ENCODE measurements at regions not wholly inside any gene's neighbourhood (a gene's known extent, or its start where the extent isn't known, plus 50 kb on each side); places are given as distances from the start of the nearest gene placed in this dataset.

DNA sequence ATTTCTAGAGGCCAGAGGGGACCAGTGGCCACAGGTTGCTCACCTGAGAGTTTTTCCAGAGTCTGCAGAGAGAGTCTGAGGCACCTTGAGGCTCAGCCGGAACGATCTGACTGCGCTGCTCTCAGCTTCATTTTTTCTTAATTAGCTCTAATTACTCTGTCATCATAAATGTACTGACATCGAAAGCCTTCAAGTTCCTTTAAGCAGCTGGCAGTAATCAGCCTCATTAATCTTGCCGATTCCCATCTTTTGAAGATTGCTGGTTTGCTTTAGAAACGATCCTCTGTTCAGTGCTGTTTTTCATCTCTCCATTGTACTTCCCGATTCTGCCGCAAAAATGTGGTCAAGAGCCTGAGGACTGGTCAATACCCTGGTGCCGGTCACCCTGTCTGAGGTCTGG, 454.7 kb downstream of the TYW1 start:
- 44% methylated on average over 9 of the region's 9 CpGs for WGBS
- TF ChIP-seq POLR2A (IDR thresholded peaks at IDR 0.05) (no peak), EP300 (IDR thresholded peaks at IDR 0.05) (no peak)
- TF ChIP-seq, protein P1, sequence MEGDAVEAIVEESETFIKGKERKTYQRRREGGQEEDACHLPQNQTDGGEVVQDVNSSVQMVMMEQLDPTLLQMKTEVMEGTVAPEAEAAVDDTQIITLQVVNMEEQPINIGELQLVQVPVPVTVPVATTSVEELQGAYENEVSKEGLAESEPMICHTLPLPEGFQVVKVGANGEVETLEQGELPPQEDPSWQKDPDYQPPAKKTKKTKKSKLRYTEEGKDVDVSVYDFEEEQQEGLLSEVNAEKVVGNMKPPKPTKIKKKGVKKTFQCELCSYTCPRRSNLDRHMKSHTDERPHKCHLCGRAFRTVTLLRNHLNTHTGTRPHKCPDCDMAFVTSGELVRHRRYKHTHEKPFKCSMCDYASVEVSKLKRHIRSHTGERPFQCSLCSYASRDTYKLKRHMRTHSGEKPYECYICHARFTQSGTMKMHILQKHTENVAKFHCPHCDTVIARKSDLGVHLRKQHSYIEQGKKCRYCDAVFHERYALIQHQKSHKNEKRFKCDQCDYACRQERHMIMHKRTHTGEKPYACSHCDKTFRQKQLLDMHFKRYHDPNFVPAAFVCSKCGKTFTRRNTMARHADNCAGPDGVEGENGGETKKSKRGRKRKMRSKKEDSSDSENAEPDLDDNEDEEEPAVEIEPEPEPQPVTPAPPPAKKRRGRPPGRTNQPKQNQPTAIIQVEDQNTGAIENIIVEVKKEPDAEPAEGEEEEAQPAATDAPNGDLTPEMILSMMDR (IDR thresholded peaks at IDR 0.05) = no peak
- no peaks in the 10 kb centered on the region for H3K4me1 ChIP-seq

DNA sequence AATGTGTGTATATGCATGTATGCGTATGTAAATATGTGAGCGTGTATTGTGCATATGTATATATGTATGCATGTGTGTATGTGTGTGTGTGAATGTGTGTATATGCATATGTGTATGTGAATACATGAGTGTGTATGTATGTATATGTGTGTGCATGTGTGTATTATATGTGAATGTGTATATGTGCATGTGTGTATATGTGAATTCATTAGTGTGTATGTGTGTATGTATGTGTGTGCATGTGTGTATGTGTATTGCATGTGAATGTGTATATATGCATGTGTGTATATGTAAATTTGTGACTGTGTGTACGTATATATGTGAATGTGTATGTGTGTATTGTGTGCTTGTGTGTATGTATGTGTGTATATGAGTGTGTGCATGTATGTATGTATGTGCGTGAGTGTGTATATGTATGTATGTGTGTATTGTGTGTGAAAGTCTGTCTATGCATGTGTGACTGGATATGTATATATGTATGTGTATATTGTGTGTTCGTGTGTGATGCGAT, 455.9 kb downstream of the TYW1 start:
- H3K4me1 ChIP-seq = no peaks in the 10 kb centered on the region
- H3K36me3 ChIP-seq = no peaks in the 10 kb centered on the region
- no peak overlapping the region for H3K4me3 ChIP-seq
- H3K27ac ChIP-seq = no peak overlapping the region
- DNase-seq (ENCODE audit: low spot score in 2 of 2) = no peak
- no peaks in the 10 kb centered on the region for H3K9me3 ChIP-seq
- WGBS = 97% methylated on average over 6 of the region's 6 CpGs
- TF ChIP-seq POLR2A (IDR thresholded peaks at IDR 0.05) (no peak), EP300 (IDR thresholded peaks at IDR 0.05) (no peak), POLR2AphosphoS5 (IDR thresholded peaks at IDR 0.05) (no peak)
- TF ChIP-seq, protein P1 (IDR thresholded peaks at IDR 0.05) = no peak
- H3K27me3 ChIP-seq = peaks cover 8% of the 10 kb centered on the region

More for the DNA sequence above, 454.7 kb downstream of the TYW1 start:
- H3K36me3 ChIP-seq = no peaks in the 10 kb centered on the region
- no peak overlapping the region for H3K4me3 ChIP-seq
- DNase-seq (ENCODE audit: low spot score in 2 of 2) = no peak
- H3K9me3 ChIP-seq = no peaks in the 10 kb centered on the region
- no peak overlapping the region for H3K27ac ChIP-seq
- H3K27me3 ChIP-seq = peaks cover 6% of the 10 kb centered on the region

DNA sequence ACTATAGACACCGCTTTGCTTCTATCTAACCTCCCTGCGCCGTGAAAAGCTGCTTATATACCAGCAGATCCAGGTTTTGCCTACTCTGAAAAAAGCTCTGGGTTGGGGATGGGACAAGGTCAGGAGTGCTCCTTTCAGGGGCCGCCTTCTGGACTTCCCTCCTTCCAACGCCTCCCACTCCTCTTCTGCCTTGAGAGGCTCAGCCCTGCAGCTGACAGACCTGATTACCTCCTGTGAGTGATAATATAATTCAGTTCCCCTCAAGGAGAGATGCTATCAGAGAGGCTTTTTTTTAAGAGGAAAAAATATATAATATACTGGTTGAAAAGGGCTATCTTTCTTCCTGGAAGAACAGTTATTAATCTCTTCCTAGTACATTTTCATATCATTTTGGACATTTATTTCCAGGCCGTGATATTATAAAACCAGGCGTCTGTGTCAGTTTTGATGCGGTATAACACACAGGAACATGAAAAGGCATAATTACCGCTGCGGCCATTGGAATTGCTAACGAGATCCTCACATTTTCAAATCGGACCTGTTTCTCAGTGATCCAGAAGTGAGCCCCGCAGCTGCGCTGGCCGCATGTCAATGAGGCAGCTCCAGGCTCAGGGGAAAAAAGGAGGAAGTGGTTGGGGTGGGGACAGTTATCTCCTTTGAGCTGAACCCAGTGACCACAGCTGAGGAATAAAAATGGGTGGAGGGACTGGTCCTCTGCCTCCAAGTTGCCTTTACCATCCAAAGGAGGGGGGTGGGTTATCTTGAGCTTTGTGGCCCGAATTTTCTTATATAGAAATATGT, 457.1 kb downstream of the TYW1 start:
- 49% methylated on average over 16 of the region's 16 CpGs for WGBS
- no peak overlapping the region for H3K4me3 ChIP-seq

DNA sequence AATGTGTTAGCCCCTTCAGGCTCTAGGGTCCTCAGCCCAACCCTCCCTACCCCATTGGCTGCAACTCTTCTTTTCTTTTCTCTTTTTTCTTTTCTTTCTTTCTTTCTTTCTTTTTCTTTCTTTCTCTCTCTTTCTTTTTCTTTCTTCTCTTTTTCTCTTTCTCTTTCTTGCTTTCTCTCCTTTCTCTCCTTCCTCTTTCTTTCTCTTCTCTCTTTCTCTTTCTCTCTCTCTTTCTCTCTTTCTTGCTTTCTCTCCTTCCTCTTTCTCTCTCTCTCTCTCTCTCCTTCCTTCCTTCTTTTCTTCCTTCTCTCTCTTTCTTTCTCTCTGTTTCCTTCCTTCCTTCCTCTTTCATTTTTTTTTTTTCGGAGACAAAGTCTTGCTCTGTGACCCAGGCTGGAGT, 458.9 kb downstream of the TYW1 start:
- DNase-seq (ENCODE audit: low spot score in 2 of 2) = no peak
- Histone ChIP-seq H3K4me1 (no peaks in the 10 kb centered on the region), H3K9me3 (no peaks in the 10 kb centered on the region), H3K27ac (no peak overlapping the region), H3K36me3 (no peaks in the 10 kb centered on the region), H3K27me3 (peaks cover 8% of the 10 kb centered on the region), H3K4me3 (no peak overlapping the region)
- TF ChIP-seq EP300 (IDR thresholded peaks at IDR 0.05) (no peak), POLR2AphosphoS5 (IDR thresholded peaks at IDR 0.05) (no peak), POLR2A (IDR thresholded peaks at IDR 0.05) (no peak)
- TF ChIP-seq, protein P1 (IDR thresholded peaks at IDR 0.05) = no peak
- WGBS = 71% methylated on average over 1 of the region's 1 CpG

More for the DNA sequence above, 457.1 kb downstream of the TYW1 start:
- Histone ChIP-seq H3K27ac (no peak overlapping the region), H3K36me3 (no peaks in the 10 kb centered on the region), H3K4me1 (no peaks in the 10 kb centered on the region), H3K27me3 (peaks cover 8% of the 10 kb centered on the region), H3K9me3 (no peaks in the 10 kb centered on the region)
- no peak for DNase-seq (ENCODE audit: low spot score in 2 of 2)
- TF ChIP-seq POLR2A (IDR thresholded peaks at IDR 0.05) (no peak), EP300 (IDR thresholded peaks at IDR 0.05) (no peak), POLR2AphosphoS5 (IDR thresholded peaks at IDR 0.05) (no peak)
- TF ChIP-seq, protein P1 (IDR thresholded peaks at IDR 0.05) = no peak

DNA sequence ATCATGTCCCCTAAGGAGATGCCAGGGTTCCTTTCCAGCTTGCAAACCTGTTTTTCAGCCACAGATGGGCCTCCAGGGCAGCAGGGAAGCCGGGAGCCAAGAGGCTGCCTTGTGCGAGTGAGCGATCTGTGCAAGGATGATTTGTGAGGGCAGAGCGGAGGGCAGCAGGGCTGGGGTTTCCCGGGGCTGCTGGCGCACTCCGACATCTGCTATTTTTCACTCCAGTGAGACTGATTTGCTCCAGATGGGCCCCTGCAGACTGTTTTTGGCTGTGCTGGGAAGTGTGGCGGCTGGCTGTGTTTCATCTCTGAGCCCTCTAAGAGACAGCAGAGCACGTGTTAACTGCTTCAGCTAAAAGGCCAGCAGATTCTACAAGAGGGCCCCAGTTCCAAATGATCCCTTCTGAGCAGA, 466.2 kb downstream of the TYW1 start:
- no peak for DNase-seq (ENCODE audit: low spot score in 2 of 2)
- Histone ChIP-seq H3K27me3 (peaks cover 3% of the 10 kb centered on the region), H3K4me1 (peaks cover 12% of the 10 kb centered on the region), H3K4me3 (no peak overlapping the region), H3K9me3 (peaks cover 2% of the 10 kb centered on the region), H3K36me3 (no peaks in the 10 kb centered on the region), H3K27ac (no peak overlapping the region)
- TF ChIP-seq EP300 (IDR thresholded peaks at IDR 0.05) (no peak), POLR2AphosphoS5 (IDR thresholded peaks at IDR 0.05) (no peak), POLR2A (IDR thresholded peaks at IDR 0.05) (no peak)
- TF ChIP-seq, protein P1 (IDR thresholded peaks at IDR 0.05) = no peak
- WGBS = 40% methylated on average over 1 of the region's 9 CpGs
